ENCODE measurements at regions not wholly inside any gene's neighbourhood (a gene's known extent, or its start where the extent isn't known, plus 50 kb on each side); places are given as distances from the start of the nearest gene placed in this dataset.

DNA sequence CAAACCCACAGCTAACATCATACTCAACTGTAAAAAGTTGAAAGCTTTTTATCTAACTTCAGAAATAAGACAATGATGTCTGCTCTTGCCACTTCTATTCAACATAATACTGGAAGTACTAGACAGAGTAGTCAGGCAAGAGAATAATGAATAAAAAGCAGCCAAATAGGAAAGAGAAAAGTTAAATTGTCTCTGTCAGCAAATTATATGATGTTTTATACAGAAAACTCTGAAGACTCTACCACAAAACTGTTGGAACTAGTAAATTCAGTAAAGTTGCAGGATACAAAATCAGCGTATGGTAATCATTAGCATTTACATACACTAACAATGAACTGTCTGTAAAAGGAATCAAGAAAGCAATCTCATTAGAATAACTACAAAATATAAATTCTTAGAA is 752.9 kb upstream of the CT83 start:
- DNase-seq, result no peak

DNA sequence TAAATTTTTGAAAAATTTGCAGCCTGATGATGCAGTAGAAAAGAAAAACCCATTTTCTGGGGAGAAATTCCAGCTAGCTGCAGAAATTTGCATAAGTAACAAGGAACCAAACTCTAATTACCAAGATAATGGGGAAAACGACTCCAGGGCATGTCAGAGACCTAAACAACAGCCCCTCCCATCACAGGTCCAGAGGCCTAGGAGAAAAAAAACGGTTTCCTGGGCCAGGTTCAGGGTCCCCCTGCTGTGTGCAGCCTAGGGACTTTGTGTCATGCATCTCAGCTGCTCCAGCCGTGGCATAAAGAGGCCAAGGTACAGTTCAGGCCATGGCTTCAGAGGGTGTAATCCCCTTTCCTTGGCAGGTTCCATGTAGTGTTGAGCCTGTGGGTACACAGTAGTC is 733.7 kb upstream of the CT83 start:
- no peak for DNase-seq

DNA sequence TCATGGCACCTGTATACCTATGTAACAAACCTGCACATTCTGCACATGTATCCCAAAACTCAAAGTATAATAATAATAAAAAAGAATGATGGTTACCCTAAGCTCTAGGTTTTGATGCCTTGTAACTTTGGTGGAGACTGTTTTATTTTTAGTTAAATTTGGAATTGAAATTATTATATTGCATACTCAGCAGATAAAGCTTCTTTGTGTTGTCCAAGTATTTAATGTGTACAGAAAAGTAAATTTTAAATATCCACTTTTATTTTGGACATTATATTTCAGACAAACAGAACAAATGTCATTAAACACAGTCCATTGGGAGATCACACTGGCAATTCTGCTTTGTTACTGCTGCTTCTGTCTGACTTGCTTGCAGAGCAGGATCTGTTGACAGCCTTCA is 684.5 kb upstream of the CT83 start:
- DNase-seq, result no peak

DNA sequence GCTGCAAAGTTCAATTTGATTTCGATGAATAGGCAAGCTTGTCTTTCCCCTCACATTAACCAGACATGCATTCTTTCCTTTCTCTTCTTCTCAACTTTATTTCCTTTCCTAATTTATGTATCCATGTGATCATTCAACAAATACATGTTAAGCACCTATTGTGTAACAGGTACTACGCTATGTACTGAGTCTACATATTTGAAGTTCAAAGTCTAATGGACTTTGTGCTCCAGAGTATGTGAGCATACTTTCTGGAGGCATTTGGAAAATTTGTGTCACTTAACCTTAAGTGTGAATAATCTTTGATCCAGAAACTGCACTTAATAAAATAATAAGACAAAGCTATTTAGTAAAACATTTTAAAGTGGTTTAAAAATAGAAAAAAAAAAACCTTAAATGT is 675.3 kb upstream of the CT83 start:
- no peak for DNase-seq

DNA sequence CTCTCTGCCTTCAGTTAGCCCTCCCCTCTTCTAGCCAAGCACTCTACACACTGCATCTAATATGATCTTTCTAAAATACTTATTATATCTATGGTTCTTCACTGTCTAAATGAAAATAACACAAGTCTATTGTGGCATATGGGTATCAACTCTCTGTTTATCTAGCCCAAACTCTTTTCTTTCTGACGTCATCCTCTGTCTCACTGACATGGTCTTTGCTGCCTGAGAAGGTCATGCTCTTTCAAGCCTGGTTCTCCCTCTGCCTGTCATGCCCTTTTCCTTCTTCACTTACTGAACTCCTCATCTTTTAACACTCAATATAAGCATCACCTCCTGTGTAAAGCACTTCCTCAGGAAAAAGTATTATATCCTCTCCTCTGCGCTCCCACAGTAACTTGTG is 672.2 kb upstream of the CT83 start:
- DNase-seq, result no peak

DNA sequence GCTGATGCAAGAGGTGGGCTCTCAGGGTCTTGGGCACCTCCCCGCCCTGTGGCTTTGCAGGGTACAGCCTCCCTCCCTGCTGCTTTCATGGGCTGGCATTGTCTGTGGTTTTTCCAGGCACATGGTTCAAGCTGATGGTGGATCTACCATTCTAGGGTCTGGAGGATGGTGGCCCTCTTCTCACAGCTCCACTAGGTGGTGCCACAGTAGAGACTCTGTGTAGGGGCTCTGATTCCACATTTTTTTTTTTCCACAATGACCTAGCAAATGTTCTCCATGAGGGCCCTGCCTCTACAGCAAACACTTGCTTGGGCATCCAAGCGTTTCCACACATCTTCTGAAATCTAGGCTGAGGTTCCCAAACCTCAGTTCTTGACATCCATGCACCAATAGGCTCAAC is 657.9 kb upstream of the CT83 start:
- DNase-seq, result no peak

DNA sequence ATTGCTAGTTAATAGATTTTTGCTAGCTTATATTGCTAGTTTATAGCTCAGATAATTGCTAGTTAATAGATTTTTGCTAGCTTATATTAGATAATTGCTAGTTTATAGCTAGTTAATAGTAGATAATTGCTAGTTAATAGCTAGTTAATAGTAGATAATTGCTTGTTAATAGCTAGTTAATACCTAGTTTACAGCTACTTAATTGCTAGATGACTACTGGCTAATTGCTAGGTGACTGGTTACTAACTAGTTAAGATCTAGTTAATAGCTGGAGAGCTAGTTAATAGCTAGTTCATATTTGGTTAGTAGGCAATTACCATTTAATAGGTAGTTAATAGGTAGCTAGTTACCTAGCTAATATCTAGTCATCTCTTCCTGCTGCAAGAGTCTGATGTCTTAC is 633.8 kb upstream of the CT83 start:
- no peak for DNase-seq

DNA sequence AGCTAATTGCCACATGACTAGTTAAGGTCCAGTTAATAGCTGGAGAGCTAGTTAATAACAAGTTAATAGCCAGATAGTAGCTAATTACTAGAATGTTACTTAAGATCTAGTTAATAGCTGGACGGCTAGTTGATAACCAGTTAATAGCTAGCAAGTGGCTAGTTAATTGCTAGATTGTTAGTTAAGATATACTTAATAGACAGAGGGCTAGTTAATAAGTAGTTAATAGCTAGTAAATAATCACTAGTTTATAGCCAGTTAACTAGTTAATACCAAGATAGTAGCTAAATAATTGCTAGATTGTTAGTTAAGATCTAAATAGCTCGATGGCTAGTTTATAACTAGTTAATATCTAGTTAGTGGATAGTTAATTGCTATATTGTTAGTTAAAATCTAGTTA is 632.6 kb upstream of the CT83 start:
- no peak for DNase-seq

DNA sequence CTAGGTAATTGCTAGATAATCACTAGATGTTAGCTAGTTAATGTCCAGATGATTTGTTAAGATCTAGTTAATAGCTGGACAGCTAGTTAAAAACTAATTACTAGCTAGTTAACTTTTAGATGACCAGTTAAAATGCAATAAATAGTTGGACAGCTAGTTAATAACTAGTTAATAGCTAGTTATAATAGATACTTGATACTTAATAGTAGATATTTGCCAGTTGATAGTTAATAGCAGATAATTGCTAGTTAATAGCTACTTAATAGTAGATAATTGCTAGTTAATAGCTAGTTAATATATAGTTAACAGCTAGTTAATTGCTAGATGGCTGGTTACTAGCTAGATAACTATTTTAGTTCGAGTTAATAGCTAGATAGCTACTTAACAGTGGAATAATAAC is 631.4 kb upstream of the CT83 start:
- DNase-seq, result no peak

DNA sequence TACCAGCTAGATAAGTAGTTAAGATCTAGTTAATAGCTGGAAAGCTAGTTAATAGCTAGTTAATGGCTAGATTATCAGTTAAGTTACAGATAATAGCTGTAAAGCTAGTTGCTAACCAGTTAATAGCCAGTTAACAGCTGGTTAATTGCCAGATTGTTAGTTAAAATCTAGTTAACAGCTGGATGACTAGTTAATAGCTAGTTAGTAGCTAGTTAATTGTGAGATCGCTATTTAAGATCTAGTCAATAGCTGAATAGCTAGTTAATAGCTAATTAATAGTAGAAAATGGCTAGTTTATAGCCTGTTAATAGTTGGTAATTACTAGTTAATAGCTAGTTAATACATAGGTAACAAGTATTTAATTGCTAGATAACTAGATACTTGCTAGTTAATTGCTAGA is 630.5 kb upstream of the CT83 start:
- no peak for DNase-seq

DNA sequence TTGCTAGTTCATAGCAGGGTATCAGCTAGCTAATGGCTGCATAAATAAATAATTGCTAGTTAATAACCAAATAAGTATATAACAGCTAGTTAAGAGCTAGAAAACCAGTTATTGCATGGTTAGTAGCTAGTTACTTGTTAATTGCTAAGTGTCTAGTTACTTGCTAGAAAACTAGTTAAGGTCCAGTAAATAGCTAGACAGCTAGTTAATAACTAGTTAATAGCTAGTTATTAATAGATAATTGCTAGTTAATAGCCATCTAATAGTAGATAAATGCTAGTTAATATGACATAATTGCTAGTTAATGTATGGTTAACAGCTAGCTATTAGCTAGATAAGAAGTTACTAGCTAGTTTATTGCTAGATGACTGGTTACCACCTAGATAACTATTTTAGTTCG is 629.9 kb upstream of the CT83 start:
- no peak for DNase-seq

DNA sequence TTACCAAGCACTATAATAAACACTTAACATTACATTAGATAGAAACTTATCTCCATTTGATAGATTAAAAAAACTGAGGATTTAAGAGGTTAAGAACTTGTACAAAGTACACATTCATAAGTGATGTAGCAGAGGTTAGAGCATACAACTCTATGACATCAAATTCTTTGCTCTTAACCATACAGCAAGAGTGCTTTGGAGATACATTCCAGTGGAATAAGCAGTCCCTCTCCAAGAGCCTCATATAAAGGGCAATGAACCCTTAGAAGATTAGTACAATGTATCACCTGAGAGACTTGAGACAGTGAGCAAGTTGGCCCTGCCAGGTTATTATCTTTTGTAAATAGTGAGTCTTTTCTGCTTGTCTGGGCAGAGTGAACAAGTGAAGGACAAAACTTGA is 600.4 kb upstream of the CT83 start:
- DNase-seq, result no peak

DNA sequence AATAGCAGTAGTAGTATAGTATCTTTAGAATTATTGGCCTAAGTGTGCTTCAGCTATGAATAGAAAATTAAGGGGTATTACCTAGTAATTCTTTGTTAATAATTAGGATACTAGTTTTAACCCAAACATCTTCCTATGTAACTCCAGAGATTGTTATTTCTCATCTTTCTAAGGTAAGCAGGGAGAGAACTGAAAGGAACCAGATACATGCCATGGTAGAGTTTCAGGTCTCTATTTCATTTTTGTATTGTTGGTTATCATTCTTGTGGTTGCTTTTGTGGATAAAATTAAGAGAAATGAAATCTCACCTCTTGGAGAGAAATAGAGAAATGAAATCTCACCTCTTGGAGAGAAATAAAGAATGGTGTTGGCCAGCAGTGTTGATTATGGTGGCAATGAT is 597.1 kb upstream of the CT83 start:
- no peak for DNase-seq

DNA sequence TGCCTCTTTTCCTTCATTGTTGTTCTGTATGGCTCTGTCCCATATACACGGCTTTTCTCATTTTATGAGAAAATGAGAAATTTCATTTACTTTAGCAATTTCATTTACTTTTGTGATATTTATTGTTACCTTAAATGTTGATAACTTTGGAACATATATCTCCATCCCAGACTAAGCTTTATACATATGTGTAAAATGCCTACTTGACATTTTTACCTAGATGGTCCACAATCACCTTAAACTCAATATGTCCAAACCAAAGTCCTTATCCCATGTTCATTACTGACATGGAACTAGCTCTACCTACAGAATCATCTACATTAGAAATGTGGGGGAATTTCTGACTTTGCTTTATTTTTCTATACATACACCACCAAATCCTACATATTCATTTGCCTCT is 590.5 kb upstream of the CT83 start:
- no peak for DNase-seq

DNA sequence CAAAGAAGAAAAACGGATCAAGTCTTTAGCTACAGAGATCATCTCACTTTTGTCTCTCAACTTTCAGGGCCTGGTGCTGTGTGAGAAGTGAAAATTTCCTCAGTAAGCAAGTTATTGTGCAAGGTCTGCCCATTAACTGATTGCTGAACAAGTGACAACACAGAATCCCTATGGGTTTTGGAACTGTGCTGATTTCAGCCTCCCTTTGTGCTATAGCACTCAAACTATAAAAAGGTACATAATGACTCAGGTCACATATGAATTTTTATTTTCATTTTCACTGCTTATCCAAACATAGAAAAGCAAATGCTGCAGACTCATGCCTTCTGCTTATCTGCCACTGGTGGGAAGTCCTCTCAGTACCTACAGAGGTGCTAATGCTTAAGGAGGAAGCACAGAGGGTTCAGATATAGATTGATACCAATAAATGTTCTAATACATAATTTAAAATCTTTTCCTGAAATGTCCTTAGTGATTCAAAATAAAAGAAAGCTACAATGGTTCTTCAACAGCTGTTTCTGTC is 576.2 kb upstream of the CT83 start:
- no peak for DNase-seq

DNA sequence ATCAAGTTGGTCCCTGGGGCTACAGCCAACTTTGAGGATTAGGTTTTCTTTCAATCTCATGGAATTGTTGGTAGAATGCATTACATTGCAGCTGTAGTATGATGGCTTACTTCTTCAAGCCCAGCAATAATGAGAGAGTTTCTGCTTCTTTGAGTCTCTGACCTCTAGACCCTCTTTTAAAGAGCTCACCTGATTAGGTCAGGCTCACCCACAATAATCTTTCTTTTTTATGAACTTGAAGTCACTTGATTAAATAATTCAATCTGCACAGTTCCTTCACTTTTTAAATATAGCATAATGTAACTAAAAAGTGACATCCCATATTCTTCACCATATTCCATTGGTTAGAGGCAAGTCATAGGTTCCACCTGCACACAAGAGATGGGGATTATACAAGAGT is 547.5 kb upstream of the CT83 start:
- DNase-seq, result no peak

DNA sequence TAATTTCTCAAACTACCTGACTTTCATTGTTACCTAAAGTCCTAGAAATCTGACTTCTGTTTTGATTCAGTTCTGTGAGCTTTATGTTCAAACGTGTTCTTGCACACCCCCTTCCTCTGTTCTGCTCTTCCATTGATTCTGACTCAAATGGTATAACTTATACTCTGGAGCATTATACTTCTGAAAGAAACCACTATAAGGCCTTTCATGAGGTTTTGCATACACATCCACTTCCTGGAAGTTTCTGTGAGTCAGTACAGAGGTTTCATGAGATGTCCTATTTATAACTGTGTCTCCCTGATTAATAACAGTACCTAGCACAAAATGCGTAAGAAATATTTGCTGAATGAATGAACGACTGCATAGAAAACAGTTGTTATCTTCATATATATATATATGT is 540.2 kb upstream of the CT83 start:
- DNase-seq, result no peak

DNA sequence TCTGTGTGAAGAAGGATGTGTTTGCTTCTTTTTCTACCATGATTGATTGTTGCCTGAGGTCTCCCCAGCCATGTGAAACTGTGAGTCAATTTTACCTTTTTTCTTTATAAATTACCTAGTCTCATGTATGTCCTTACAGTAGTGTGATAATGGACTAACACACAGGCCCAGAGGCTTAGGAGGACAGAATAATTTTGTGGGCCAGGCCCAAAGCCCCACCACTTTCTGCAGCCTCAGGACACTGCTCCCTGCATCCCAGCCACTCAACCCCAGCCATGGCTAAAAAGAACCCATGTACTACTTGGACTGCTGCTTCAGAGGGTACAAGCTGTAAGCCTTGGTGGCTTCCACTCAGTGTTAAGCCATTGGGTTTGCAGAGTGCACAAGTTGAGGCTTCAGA is 512.7 kb upstream of the CT83 start:
- DNase-seq, result no peak

DNA sequence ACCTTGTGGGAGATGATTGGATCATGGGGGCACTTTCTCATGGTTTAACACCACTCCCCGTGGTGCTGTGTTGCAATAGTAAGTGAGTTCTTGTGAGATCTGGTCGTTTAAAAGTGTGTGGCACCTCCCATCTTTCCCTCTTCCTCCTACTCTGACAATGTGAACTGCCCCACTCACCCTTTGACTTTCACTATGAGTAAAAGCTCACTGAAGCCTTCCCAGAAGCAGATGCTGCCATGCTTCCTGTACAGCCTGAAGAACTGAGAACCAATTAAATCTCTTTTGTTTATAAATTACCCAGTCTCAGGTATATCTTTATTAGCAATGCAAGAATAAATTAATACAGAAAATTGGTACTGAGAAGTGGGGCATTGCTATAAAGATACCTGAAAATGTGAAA is 509.6 kb upstream of the CT83 start:
- no peak for DNase-seq

DNA sequence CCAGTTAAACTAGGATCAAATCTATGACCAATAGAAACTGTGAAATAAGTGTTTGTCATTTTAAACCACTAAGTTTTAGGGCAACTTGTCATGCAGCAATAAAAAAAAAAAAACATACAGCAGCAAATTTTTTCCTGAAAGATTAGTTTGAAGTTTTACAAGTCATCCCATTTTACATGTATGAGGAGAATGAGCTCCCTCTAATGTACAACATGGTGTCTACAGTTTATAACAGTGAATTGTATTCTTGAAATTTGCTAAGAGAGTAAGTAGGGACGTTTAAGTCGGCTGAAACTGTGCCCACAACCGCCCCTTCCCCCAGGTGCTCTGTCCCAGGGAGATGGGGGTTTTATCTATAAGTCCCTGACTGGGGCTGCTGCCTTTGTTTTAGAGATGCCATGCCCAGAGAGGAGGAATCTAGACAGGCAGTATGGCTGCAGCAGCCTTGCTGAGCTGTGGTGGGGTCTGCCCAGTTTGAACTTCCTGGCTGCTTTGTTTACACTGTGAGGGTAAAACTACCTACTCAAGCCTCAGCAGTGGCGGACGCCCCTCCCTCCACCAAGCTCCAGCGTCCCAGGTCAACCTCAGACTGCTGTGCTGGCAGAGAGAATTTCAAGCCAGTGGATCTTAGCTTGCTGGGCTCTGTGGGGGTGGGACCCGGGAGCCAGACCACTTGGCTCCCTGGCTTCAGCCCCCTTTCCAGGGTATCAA is 499.3 kb upstream of the CT83 start:
- no peak for DNase-seq

DNA sequence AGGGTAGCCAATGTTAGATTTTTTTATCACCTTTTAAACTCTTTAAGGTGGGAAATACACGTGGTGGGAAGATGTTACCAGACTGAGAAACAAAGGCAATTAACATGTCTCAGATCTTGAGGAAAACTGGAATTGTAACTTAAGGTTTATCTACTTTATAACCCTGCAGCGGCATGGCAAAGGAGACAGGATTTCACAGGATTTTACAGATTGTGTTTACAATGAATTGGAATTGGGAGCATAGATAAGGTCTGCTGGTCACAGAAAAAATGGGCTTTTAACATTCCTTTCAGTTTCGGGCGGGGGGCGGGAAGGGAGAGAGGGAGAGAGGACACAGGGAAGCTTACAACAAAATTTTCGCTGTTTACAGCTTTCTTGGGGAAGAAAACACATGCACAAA is 467.5 kb upstream of the CT83 start:
- no peak for DNase-seq

DNA sequence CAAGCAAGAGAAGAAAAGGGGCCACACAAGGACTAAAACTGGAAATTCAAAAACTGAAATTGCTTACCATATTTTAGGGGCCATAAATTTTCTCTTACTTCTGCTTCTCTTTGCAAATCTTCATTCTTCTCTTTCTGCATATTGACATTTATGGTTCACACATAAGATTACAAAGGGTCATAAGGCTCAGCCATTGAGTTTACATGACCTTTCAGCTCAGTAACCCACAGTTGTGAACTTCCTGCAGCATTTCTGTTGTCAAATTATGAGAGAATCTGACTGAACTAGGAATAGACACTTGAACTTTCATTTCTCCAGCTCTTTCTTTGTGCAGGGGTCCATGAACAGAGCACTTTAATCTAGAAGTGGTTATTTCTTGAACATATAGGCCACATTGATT is 434.8 kb upstream of the CT83 start:
- no peak for DNase-seq

DNA sequence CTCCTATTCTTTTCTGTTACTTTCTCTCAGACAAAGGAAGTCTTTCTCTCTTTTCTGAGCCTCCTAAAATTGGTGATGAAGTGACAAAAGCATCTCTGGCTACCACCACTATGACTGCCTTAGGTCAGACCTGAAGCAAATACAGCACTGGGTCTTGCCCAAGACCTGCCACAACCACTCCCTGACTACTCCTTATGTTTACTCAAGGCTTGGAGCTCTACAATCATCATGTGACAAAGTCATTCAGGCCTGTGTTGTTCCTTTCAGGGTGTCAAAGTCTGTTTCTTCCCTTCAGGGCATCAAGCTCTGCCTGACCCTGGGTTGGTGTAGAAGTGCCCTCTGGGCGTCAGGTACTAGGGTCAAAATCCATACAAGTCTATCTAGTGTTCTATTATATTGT is 419.2 kb upstream of the CT83 start:
- no peak for DNase-seq

DNA sequence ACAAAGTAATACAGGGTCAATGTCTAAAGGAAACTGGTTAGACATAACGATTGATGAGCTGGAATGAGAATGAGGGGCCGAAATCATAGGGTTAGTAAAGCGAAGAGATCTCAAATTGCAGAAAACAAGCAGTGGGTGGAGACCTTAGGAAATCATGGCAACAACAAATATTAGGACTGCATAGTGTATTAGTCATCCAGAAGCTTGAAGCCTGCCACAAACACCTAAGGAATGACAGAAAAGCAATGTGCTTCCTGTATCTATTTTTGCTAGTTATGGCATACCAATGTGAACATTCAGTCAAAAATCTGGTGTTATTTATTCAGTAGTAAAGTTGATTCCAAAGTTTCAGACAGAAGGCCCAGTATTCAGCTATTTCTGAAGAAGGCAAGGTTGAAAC is 410.9 kb upstream of the CT83 start:
- no peak for DNase-seq

DNA sequence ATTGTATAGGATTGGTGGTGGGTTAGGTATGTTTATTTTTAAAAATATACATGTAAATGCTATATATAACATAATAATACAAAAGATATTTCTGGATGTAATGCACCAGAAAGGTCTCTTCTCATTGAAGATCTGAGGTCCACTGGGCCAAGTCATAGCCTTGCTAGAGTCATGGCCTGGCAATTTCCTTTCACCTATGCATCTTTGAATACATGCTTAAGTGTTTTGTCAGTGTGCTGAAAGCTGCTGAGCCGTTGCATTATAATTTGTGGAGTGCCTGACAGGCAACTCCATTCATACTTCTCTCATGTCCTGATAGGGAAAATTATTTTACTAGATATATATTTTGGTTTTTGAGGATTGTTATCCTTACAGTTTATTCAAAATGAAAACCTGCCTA is 410.2 kb upstream of the CT83 start:
- DNase-seq, result no peak

DNA sequence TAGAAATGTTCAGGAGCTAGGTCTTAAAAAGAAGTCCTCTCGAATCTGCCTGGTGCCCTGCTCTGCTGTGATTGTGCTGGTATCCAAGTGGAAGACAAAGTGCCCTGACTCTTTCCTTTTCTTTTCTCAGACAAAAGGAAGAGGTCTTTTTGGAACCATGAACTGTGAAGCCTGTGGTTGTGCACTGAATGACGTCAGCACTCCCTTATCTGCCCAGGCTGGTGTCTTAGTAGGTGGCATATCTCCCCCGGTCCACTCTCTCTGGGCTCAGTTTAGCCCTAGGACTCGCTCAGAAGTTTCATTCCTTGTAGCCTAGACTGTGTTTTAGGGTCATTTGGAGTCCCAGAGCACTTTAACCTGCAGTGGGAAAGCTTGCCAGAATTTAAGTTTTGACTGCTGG is 400.3 kb upstream of the CT83 start:
- no peak for DNase-seq
